HG02981 (cell line): ENCODE measurements at regions not wholly inside any gene's neighbourhood (a gene's known extent, or its start where the extent isn't known, plus 50 kb on each side); places are given as distances from the start of the nearest gene placed in this dataset.

Experiments
- ATAC-seq: cut with Tn5 transposase; IDR thresholded peaks from one replicate; pipeline ENCODE4 v1.9.1; 2021; ENCODE audit warnings: mild to moderate bottlenecking, moderate library complexity; ENCODE audit not compliant: unreplicated experiment

- ATAC-seq, result no peak
Measured at GRCh38 chr21:17334484-17334883, 178.4 kb upstream of the CXADR start.

GRCh38 chr21:17340081-17340480 lies 172.8 kb upstream of the CXADR start:
- ATAC-seq, result no peak

GRCh38 chr21:17343055-17343454 lies 169.8 kb upstream of the CXADR start:
- ATAC-seq, result no peak

- no peak for ATAC-seq
Measured at GRCh38 chr21:17348357-17348756, 164.5 kb upstream of the CXADR start.

GRCh38 chr21:17348849-17349248 lies 164.0 kb upstream of the CXADR start:
- ATAC-seq, result no peak

GRCh38 chr21:17351766-17352165 lies 161.1 kb upstream of the CXADR start:
- no peak for ATAC-seq

GRCh38 chr21:17352996-17353655 lies 159.7 kb upstream of the CXADR start:
- no peak for ATAC-seq

- ATAC-seq, result no peak
Measured at GRCh38 chr21:17359781-17360180, 153.1 kb upstream of the CXADR start.

GRCh38 chr21:17368748-17369363 lies 144.0 kb upstream of the CXADR start:
- ATAC-seq, result no peak

- ATAC-seq, result no peak
Measured at GRCh38 chr21:17370263-17370662, 142.6 kb upstream of the CXADR start.

- ATAC-seq, result no peak
Measured at GRCh38 chr21:17370916-17371315, 141.9 kb upstream of the CXADR start.

GRCh38 chr21:17371450-17371849 lies 141.4 kb upstream of the CXADR start:
- no peak for ATAC-seq

GRCh38 chr21:17372200-17372599 lies 140.6 kb upstream of the CXADR start:
- ATAC-seq, result no peak

- ATAC-seq, result no peak
Measured at GRCh38 chr21:17386498-17386897, 126.3 kb upstream of the CXADR start.

- peak; percentile 67 for ATAC-seq
Measured at GRCh38 chr21:17387030-17387617, 125.7 kb upstream of the CXADR start.

GRCh38 chr21:17388226-17388625 lies 124.6 kb upstream of the CXADR start:
- ATAC-seq, result no peak

GRCh38 chr21:17389311-17389710 lies 123.5 kb upstream of the CXADR start:
- no peak for ATAC-seq

- ATAC-seq, result no peak
Measured at GRCh38 chr21:17390569-17390968, 122.3 kb upstream of the CXADR start.

- ATAC-seq, result no peak
Measured at GRCh38 chr21:17391811-17392340, 121.0 kb upstream of the CXADR start.

GRCh38 chr21:17393413-17393812 lies 119.4 kb upstream of the CXADR start:
- no peak for ATAC-seq

- no peak for ATAC-seq
Measured at GRCh38 chr21:17396948-17397347, 115.9 kb upstream of the CXADR start.

- ATAC-seq, result no peak
Measured at GRCh38 chr21:17397703-17398102, 115.1 kb upstream of the CXADR start.
